ENCODE measurements at regions not wholly inside any gene's neighbourhood (a gene's known extent, or its start where the extent isn't known, plus 50 kb on each side); places are given as distances from the start of the nearest gene placed in this dataset.

- TF ChIP-seq RAD21 (IDR thresholded peaks at IDR 0.05; ENCODE audit: low read depth) (no peak), USF1 (IDR thresholded peaks at IDR 0.05) (no peak), MAX (IDR thresholded peaks at IDR 0.05) (no peak), TEAD4 (IDR thresholded peaks at IDR 0.05) (no peak), ZBTB7A (IDR thresholded peaks at IDR 0.05; ENCODE audit: low read depth) (no peak), CREB1 (IDR thresholded peaks at IDR 0.05; ENCODE audit: low read depth) (no peak), CEBPB (IDR thresholded peaks at IDR 0.05) (no peak), EGR1 (IDR thresholded peaks at IDR 0.05) (no peak), TAF1 (IDR thresholded peaks at IDR 0.05; ENCODE audit: low read depth) (no peak), NFIC (IDR thresholded peaks at IDR 0.05) (no peak), FOXM1 (IDR thresholded peaks at IDR 0.05; ENCODE audit: borderline replicate concordance, low read depth) (no peak), EP300 (IDR thresholded peaks at IDR 0.05; ENCODE audit: borderline replicate concordance) (no peak)
- TF ChIP-seq, protein P1, sequence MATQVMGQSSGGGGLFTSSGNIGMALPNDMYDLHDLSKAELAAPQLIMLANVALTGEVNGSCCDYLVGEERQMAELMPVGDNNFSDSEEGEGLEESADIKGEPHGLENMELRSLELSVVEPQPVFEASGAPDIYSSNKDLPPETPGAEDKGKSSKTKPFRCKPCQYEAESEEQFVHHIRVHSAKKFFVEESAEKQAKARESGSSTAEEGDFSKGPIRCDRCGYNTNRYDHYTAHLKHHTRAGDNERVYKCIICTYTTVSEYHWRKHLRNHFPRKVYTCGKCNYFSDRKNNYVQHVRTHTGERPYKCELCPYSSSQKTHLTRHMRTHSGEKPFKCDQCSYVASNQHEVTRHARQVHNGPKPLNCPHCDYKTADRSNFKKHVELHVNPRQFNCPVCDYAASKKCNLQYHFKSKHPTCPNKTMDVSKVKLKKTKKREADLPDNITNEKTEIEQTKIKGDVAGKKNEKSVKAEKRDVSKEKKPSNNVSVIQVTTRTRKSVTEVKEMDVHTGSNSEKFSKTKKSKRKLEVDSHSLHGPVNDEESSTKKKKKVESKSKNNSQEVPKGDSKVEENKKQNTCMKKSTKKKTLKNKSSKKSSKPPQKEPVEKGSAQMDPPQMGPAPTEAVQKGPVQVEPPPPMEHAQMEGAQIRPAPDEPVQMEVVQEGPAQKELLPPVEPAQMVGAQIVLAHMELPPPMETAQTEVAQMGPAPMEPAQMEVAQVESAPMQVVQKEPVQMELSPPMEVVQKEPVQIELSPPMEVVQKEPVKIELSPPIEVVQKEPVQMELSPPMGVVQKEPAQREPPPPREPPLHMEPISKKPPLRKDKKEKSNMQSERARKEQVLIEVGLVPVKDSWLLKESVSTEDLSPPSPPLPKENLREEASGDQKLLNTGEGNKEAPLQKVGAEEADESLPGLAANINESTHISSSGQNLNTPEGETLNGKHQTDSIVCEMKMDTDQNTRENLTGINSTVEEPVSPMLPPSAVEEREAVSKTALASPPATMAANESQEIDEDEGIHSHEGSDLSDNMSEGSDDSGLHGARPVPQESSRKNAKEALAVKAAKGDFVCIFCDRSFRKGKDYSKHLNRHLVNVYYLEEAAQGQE (IDR thresholded peaks at IDR 0.05; ENCODE audit: low read depth): no peak
Observed at GRCh38 chr4:146105464-146105863, 70.1 kb upstream of the LSM6 start.

- TF ChIP-seq CREB1 (IDR thresholded peaks at IDR 0.05; ENCODE audit: low read depth) (no peak), TCF12 (IDR thresholded peaks at IDR 0.05; ENCODE audit: low read depth) (no peak), NFIC (IDR thresholded peaks at IDR 0.05) (no peak), YY1 (IDR thresholded peaks at IDR 0.05; ENCODE audit: low read depth) (no peak), CEBPB (IDR thresholded peaks at IDR 0.05) (no peak), FOXM1 (IDR thresholded peaks at IDR 0.05; ENCODE audit: borderline replicate concordance, low read depth) (no peak), EP300 (IDR thresholded peaks at IDR 0.05; ENCODE audit: borderline replicate concordance) (no peak), TEAD4 (IDR thresholded peaks at IDR 0.05) (no peak), ZBTB7A (IDR thresholded peaks at IDR 0.05; ENCODE audit: low read depth) (no peak), TAF1 (IDR thresholded peaks at IDR 0.05; ENCODE audit: low read depth) (no peak), EGR1 (IDR thresholded peaks at IDR 0.05) (no peak), USF1 (IDR thresholded peaks at IDR 0.05) (no peak), MAX (IDR thresholded peaks at IDR 0.05) (no peak), RAD21 (IDR thresholded peaks at IDR 0.05; ENCODE audit: low read depth) (no peak)
- TF ChIP-seq, protein P1 (IDR thresholded peaks at IDR 0.05; ENCODE audit: low read depth): no peak
Observed at GRCh38 chr4:146104541-146104940, 71.0 kb upstream of the LSM6 start.

GRCh38 chr4:146099585-146099984 lies 75.9 kb upstream of the LSM6 start:
- TF ChIP-seq EGR1 (IDR thresholded peaks at IDR 0.05) (no peak), USF1 (IDR thresholded peaks at IDR 0.05) (no peak), CEBPB (IDR thresholded peaks at IDR 0.05) (no peak), YY1 (IDR thresholded peaks at IDR 0.05; ENCODE audit: low read depth) (no peak), ZBTB7A (IDR thresholded peaks at IDR 0.05; ENCODE audit: low read depth) (no peak), RAD21 (IDR thresholded peaks at IDR 0.05; ENCODE audit: low read depth) (no peak), TAF1 (IDR thresholded peaks at IDR 0.05; ENCODE audit: low read depth) (no peak), EP300 (IDR thresholded peaks at IDR 0.05; ENCODE audit: borderline replicate concordance) (no peak), CREB1 (IDR thresholded peaks at IDR 0.05; ENCODE audit: low read depth) (no peak)
- TF ChIP-seq, protein P1 (IDR thresholded peaks at IDR 0.05; ENCODE audit: low read depth): no peak

- no peak for TF ChIP-seq TEAD4 (IDR thresholded peaks at IDR 0.05)
- no peak for TF ChIP-seq NFIC (IDR thresholded peaks at IDR 0.05)
- TF ChIP-seq, protein P1 (IDR thresholded peaks at IDR 0.05; ENCODE audit: low read depth): no peak
- no peak for TF ChIP-seq USF1 (IDR thresholded peaks at IDR 0.05)
- TF ChIP-seq FOXM1 (IDR thresholded peaks at IDR 0.05; ENCODE audit: borderline replicate concordance, low read depth): no peak
Observed at GRCh38 chr4:146098978-146099377, 76.5 kb upstream of the LSM6 start.
